ENCODE measurements at regions not wholly inside any gene's neighbourhood (a gene's known extent, or its start where the extent isn't known, plus 50 kb on each side); places are given as distances from the start of the nearest gene placed in this dataset.

- no peak overlapping the region for H2AK5ac ChIP-seq (ENCODE audit: low read depth, low read length)
- no peak overlapping the region for H3K56ac ChIP-seq (replicated peaks; ENCODE audit: insufficient read length, low read depth, low read length)
- H3K4me2 ChIP-seq (ENCODE audit: insufficient read depth in 1 of 2, low read depth in 2 of 2, low read length in 2 of 2) = no peak overlapping the region
- H2BK15ac ChIP-seq (ENCODE audit: low read length) = no peak overlapping the region
- H3K4me3 ChIP-seq (ENCODE audit: extremely low read depth in 1 of 4, insufficient read depth in 2 of 4, low read depth in 3 of 4, low read length in 4 of 4) = no peak overlapping the region
- ChIA-PET POLR2A (ENCODE audit: partially characterized antibody) (no interaction called here), CTCF (ENCODE audit: partially characterized antibody) (interaction anchor here (0.6 to 1.8 kb wide), 10 partner anchors 12 to 137 kb away, joined by 3 to 6 read pairs (median 3); no protein-coding TSS in a partner anchor)
- WGBS, 2 experiments (ENCODE audit: extremely low coverage in 1 of 2, insufficient coverage in 1 of 2, insufficient read length in 1 of 2, insufficient replicate concordance in 2 of 2, low coverage in 1 of 2, low lambda C conversion rate in 2 of 2, missing lambda C conversion rate in 1 of 2) = 80% methylated on average over 11 of the region's 11 CpGs; no CpG with 5 or more reads in 1 of the 2 experiments
- no peak overlapping the region for H4K91ac ChIP-seq (replicated peaks; ENCODE audit: insufficient read length, low read length)
- no peaks in the 10 kb centered on the region for H3K27me3 ChIP-seq (replicated peaks in 1 of 4; ENCODE audit: control insufficient read depth in 3 of 4, extremely low read depth in 1 of 4, insufficient read depth in 3 of 4, low read length in 3 of 4)
- H3K14ac ChIP-seq (ENCODE audit: insufficient read length) = no peak overlapping the region
- DNase-seq (ENCODE audit: low read depth in 1 of 2, low spot score in 2 of 2) = no peak
- peaks cover 10% of the 10 kb centered on the region in 2 experiments for H3K9me3 ChIP-seq (ENCODE audit: insufficient read depth in 2 of 2, low read depth in 1 of 2, low read length in 1 of 2)
- no peak overlapping the region for H3K23ac ChIP-seq (ENCODE audit: insufficient read length)
- H3K27ac ChIP-seq (ENCODE audit: low read depth, low read length) = no peak overlapping the region
- H2AFZ ChIP-seq (ENCODE audit: low read length) = no peak overlapping the region
- no peak overlapping the region for H2BK5ac ChIP-seq (ENCODE audit: low read depth, low read length)
- H3K4ac ChIP-seq (replicated peaks; ENCODE audit: insufficient read length, low read depth, low read length) = no peak overlapping the region
- no peak overlapping the region for H3K18ac ChIP-seq (ENCODE audit: extremely low read depth, low read length)
- H3K4me1 ChIP-seq (replicated peaks in 1 of 4; ENCODE audit: control insufficient read depth in 3 of 4, insufficient read depth in 4 of 4, low read length in 3 of 4) = peaks cover 0 to 3% (median 0%) of the 10 kb centered on the region in 4 experiments; a peak in 1 of 7 replicates
- peaks cover 2% of the 10 kb centered on the region; the same call in 1 of the 2 replicates for H3K23me2 ChIP-seq (ENCODE audit: low read depth, low read length)
- H3K79me2 ChIP-seq (ENCODE audit: control insufficient read depth in 1 of 2, insufficient read depth in 2 of 2, low read length in 2 of 2) = no peaks in the 10 kb centered on the region
- H2BK120ac ChIP-seq (replicated peaks; ENCODE audit: low read depth, low read length) = no peak overlapping the region
- no peak overlapping the region for H2BK20ac ChIP-seq (ENCODE audit: low read length)
- TF ChIP-seq MAFK (IDR thresholded peaks at IDR 0.05; ENCODE audit: low read depth, low read length) (no peak), POU5F1 (IDR thresholded peaks at IDR 0.05; ENCODE audit: low read depth, low read length) (no peak), ASH2L (IDR thresholded peaks at IDR 0.05; ENCODE audit: low read length) (no peak), EGR1 (IDR thresholded peaks at IDR 0.05; ENCODE audit: borderline replicate concordance, low read depth, low read length) (no peak), KDM4A (IDR thresholded peaks at IDR 0.05; ENCODE audit: low read depth, low read length, severe bottlenecking) (no peak), JUND (IDR thresholded peaks at IDR 0.05; ENCODE audit: low read length) (no peak), GABPA (IDR thresholded peaks at IDR 0.05; ENCODE audit: borderline replicate concordance, insufficient read depth, low read length) (no peak), CHD1 (IDR thresholded peaks at IDR 0.05; ENCODE audit: low read depth, low read length) (no peak), SRF (IDR thresholded peaks at IDR 0.05; ENCODE audit: low read depth, low read length) (no peak), TAF1 (IDR thresholded peaks at IDR 0.05; ENCODE audit: low read depth, low read length) (no peak), SIN3A (conservative IDR thresholded peaks at IDR 0.05 in 1 of 2, IDR thresholded peaks at IDR 0.05 in 1 of 2; ENCODE audit: low read depth in 1 of 2, low read length in 2 of 2) (no peak), SUZ12 (IDR thresholded peaks at IDR 0.05; ENCODE audit: low read length) (no peak), TCF12 (IDR thresholded peaks at IDR 0.05; ENCODE audit: low read depth, low read length) (no peak)
- no peak overlapping the region for H3K9ac ChIP-seq (replicated peaks in 1 of 4; ENCODE audit: extremely low read depth in 1 of 4, low read depth in 3 of 4, low read length in 3 of 4)
- FAIRE-seq = no peak
- H4K8ac ChIP-seq (ENCODE audit: extremely low read depth, insufficient read depth, low read length) = no peak overlapping the region
- no peaks in the 10 kb centered on the region for H3K36me3 ChIP-seq (ENCODE audit: control insufficient read depth in 2 of 4, insufficient read depth in 4 of 4, low read length in 3 of 4)
- no peak overlapping the region for H2BK12ac ChIP-seq (ENCODE audit: low read depth, low read length)
- no peak overlapping the region for H4K5ac ChIP-seq (ENCODE audit: insufficient read length, low read depth, low read length)
- H4K20me1 ChIP-seq (replicated peaks in 1 of 2; ENCODE audit: control insufficient read depth in 1 of 2, insufficient read depth in 2 of 2, low read length in 2 of 2) = peaks cover 0 to 3% of the 10 kb centered on the region in 2 experiments
- no peaks in the 10 kb centered on the region for H3K79me1 ChIP-seq (ENCODE audit: low read depth, low read length)
Observed at GRCh38 chr7:98483964-98484545, 83.2 kb upstream of the BAIAP2L1 start.
